ENCODE measurements at regions not wholly inside any gene's neighbourhood (a gene's known extent, or its start where the extent isn't known, plus 50 kb on each side); places are given as distances from the start of the nearest gene placed in this dataset.

- peak overlapping the region in 6 of 12 donors; percentile 4 to 27 (median 22) for H3K4me3 ChIP-seq
- H3K9me3 ChIP-seq: peaks cover 0 to 11% (median 0%) of the 10 kb centered on the region in 12 donors
- no peaks in the 10 kb centered on the region for H3K27me3 ChIP-seq
- peaks cover 0 to 21% (median 7%) of the 10 kb centered on the region in 12 donors for H3K4me1 ChIP-seq
- H3K27ac ChIP-seq: peak overlapping the region in 7 of 12 donors; percentile 58 to 94 (median 81)
- intact Hi-C loops (cut with DNase I): loop anchor here in 1 of 10 donors (5.0 kb wide), 1 partner anchor 38 kb away; no protein-coding TSS in a partner anchor
- H3K36me3 ChIP-seq: no peaks in the 10 kb centered on the region
- TF ChIP-seq POLR2A (IDR thresholded peaks at IDR 0.05): no peak
- no peak for TF ChIP-seq CTCF (IDR thresholded peaks at IDR 0.05)
- no peak for DNase-seq
- 91 to 94% (median 92%) methylated on average over 6 of the region's 6 CpGs for WGBS, 4 donors
- ATAC-seq: no peak
Observed at GRCh38 chr2:133985563-133985962, 268.3 kb upstream of the MGAT5 start.

- Histone ChIP-seq H3K4me3 (peak overlapping the region in 6 of 12 donors; percentile 4 to 27 (median 22)), H3K9me3 (peaks cover 0 to 11% (median 0%) of the 10 kb centered on the region in 12 donors), H3K27me3 (no peaks in the 10 kb centered on the region), H3K4me1 (peaks cover 0 to 21% (median 7%) of the 10 kb centered on the region in 12 donors), H3K36me3 (no peaks in the 10 kb centered on the region), H3K27ac (peak overlapping the region; percentile 51 to 94 (median 66))
- TF ChIP-seq CTCF (IDR thresholded peaks at IDR 0.05) (no peak), POLR2A (IDR thresholded peaks at IDR 0.05) (no peak)
- intact Hi-C loops (cut with DNase I): loop anchor here in 1 of 10 donors (5.0 kb wide), 1 partner anchor 39 kb away; no protein-coding TSS in a partner anchor
- WGBS, 4 donors: 27 to 39% (median 38%) methylated on average over 3 of the region's 3 CpGs
- peak; percentile 84 to 93 (median 91) for ATAC-seq
- peak in 4 of 5 donors; percentile 32 to 42 (median 36) for DNase-seq
Observed at GRCh38 chr2:133986081-133986837, 267.6 kb upstream of the MGAT5 start.

- no peak for DNase-seq
- intact Hi-C loops (cut with DNase I): loop anchor here in 1 of 10 donors (5.0 kb wide), 1 partner anchor 40 kb away; no protein-coding TSS in a partner anchor
- no peak overlapping the region for H3K4me3 ChIP-seq
Observed at GRCh38 chr2:133986881-133987795, 266.7 kb upstream of the MGAT5 start.

More at GRCh38 chr2:133986881-133987795, 266.7 kb upstream of the MGAT5 start:
- peak overlapping the region; percentile 51 to 94 (median 66) for H3K27ac ChIP-seq
- ATAC-seq: peak in 1 of 4 donors; percentile 29
- peaks cover 0 to 11% (median 0%) of the 10 kb centered on the region in 12 donors for H3K9me3 ChIP-seq
- WGBS, 4 donors: 42 to 52% (median 48%) methylated on average over 11 of the region's 11 CpGs
- TF ChIP-seq CTCF (IDR thresholded peaks at IDR 0.05) (no peak), POLR2A (IDR thresholded peaks at IDR 0.05) (no peak)
- no peaks in the 10 kb centered on the region for H3K27me3 ChIP-seq
- H3K36me3 ChIP-seq: no peaks in the 10 kb centered on the region
- H3K4me1 ChIP-seq: peaks cover 0 to 21% (median 7%) of the 10 kb centered on the region in 12 donors
